H1 (cell line): ENCODE measurements at regions not wholly inside any gene's neighbourhood (a gene's known extent, or its start where the extent isn't known, plus 50 kb on each side); places are given as distances from the start of the nearest gene placed in this dataset.

Experiments
- CTCF ChIA-PET: fragments of 300-600 bp; sonication (Branson Sonifier 250); formaldehyde crosslinking; loops from one replicate; lab custom pipeline; 2021; ENCODE audit not compliant: partially characterized antibody; lab: Charles Lee
- POLR2A ChIA-PET: fragments of 300-600 bp; sonication (Branson Sonifier 250); formaldehyde crosslinking; loops from one replicate; lab custom pipeline; 2021; ENCODE audit warnings: inconsistent platforms; ENCODE audit not compliant: partially characterized antibody; lab: Charles Lee
- DNase-seq, 2 experiments: peaks; one replicate each; pipeline versions ENCODE4 v3.0.0 to v3.0.0-alpha.2; 2010 to 2022; ENCODE audit warnings: low spot score in 2 of 2, low read depth in 1 of 2, mixed read lengths in 1 of 2
- FAIRE-seq: peaks from 2 replicates; lab custom pipeline; 2011; peaks lifted over from hg19 to GRCh38; lab: Jason Lieb, UNC
- H2AFZ ChIP-seq: 2 replicates; pipeline ENCODE4 v1.8.1; 2012; ENCODE audit warnings: low read length, inconsistent platforms
- H2AK5ac ChIP-seq: 2 replicates; pipeline ENCODE4 v1.6.1; 2013; ENCODE audit warnings: low read depth, low read length
- H2BK120ac ChIP-seq: replicated peaks from 2 replicates; pipeline ENCODE3; 2013; ENCODE audit warnings: low read depth, low read length, inconsistent platforms
- H2BK12ac ChIP-seq: 2 replicates; pipeline ENCODE4 v1.6.1; 2013; ENCODE audit warnings: low read depth, low read length
- H2BK15ac ChIP-seq: 2 replicates; pipeline ENCODE4 v1.6.1; 2013; ENCODE audit warnings: low read length
- H2BK20ac ChIP-seq: 2 replicates; pipeline ENCODE4 v1.6.1; 2013; ENCODE audit warnings: low read length
- H2BK5ac ChIP-seq: 2 replicates; pipeline ENCODE4 v1.6.1; 2013; ENCODE audit warnings: low read depth, low read length
- H3K14ac ChIP-seq: 2 replicates; pipeline ENCODE4 v1.6.1; 2013; ENCODE audit warnings: inconsistent platforms; ENCODE audit not compliant: insufficient read length
- H3K18ac ChIP-seq: 2 replicates; pipeline ENCODE4 v1.6.1; 2013; ENCODE audit warnings: low read length; ENCODE audit errors: extremely low read depth
- H3K23ac ChIP-seq: 2 replicates; pipeline ENCODE4 v1.6.1; 2013; ENCODE audit warnings: inconsistent platforms; ENCODE audit not compliant: insufficient read length
- H3K23me2 ChIP-seq: 2 replicates; pipeline ENCODE4 v1.6.1; 2013; ENCODE audit warnings: low read depth, low read length
- H3K27ac ChIP-seq: 2 replicates; pipeline ENCODE4 v1.6.1; 2011; ENCODE audit warnings: low read depth, low read length, inconsistent platforms
- H3K27me3 ChIP-seq, 4 experiments: replicated peaks in 1 of 4; 1 replicate in 1 of 4; 2 replicates in 3 of 4; pipeline versions ENCODE4 v1.6.1 to v1.8.1; 2011 to 2013; ENCODE audit warnings: low read length in 3 of 4, mild to moderate bottlenecking in 3 of 4, inconsistent platforms in 2 of 4, mixed read lengths in 2 of 4, moderate library complexity in 1 of 4; ENCODE audit not compliant: control insufficient read depth in 3 of 4, insufficient read depth in 3 of 4; ENCODE audit errors: extremely low read depth in 1 of 4
- H3K36me3 ChIP-seq, 4 experiments: 2 replicates each; pipeline versions ENCODE4 v1.6.1 to v1.8.1; 2011 to 2013; ENCODE audit warnings: mild to moderate bottlenecking in 4 of 4, low read length in 3 of 4, moderate library complexity in 2 of 4, control low read depth in 1 of 4, inconsistent platforms in 1 of 4; ENCODE audit not compliant: insufficient read depth in 4 of 4, control insufficient read depth in 2 of 4
- H3K4ac ChIP-seq: replicated peaks from 2 replicates; pipeline ENCODE3; 2013; ENCODE audit warnings: low read length, low read depth, mixed read lengths, inconsistent platforms; ENCODE audit not compliant: insufficient read length
- H3K4me1 ChIP-seq, 4 experiments: replicated peaks in 1 of 4; 1 replicate in 1 of 4; 2 replicates in 3 of 4; pipeline versions ENCODE4 v1.6.1 to v1.8.1; 2011 to 2013; ENCODE audit warnings: low read length in 3 of 4, inconsistent platforms in 2 of 4, mixed read lengths in 1 of 4; ENCODE audit not compliant: insufficient read depth in 4 of 4, control insufficient read depth in 3 of 4
- H3K4me2 ChIP-seq, 2 experiments: 2 replicates each; pipeline versions ENCODE4 v1.6.1 to v1.8.1; 2011 to 2013; ENCODE audit warnings: low read depth in 2 of 2, low read length in 2 of 2, control low read depth in 1 of 2, inconsistent platforms in 1 of 2, mild to moderate bottlenecking in 1 of 2; ENCODE audit not compliant: insufficient read depth in 1 of 2
- H3K4me3 ChIP-seq, 4 experiments: fragments of 200-600, 300-600 bp in 1 of 4; sonication (generic), shearing (Covaris generic), sonication (Bioruptor Twin) in 1 of 4; 2 replicates each; pipeline versions ENCODE4 v1.5.1 to v1.8.1; 2011 to 2016; ENCODE audit warnings: low read length in 4 of 4, low read depth in 3 of 4, control low read depth in 2 of 4, inconsistent platforms in 2 of 4, mild to moderate bottlenecking in 2 of 4, mixed read lengths in 1 of 4, moderate library complexity in 1 of 4; ENCODE audit not compliant: insufficient read depth in 2 of 4; ENCODE audit errors: extremely low read depth in 1 of 4
- H3K56ac ChIP-seq: replicated peaks from 2 replicates; pipeline ENCODE3; 2013; ENCODE audit warnings: low read depth, mild to moderate bottlenecking, mixed read lengths, low read length, inconsistent platforms; ENCODE audit not compliant: insufficient read length
- H3K79me1 ChIP-seq: 2 replicates; pipeline ENCODE4 v1.6.1; 2013; ENCODE audit warnings: low read depth, low read length, control low read depth
- H3K79me2 ChIP-seq, 2 experiments: 2 replicates each; pipeline versions ENCODE4 v1.6.1 to v1.8.1; 2012 to 2013; ENCODE audit warnings: low read length in 2 of 2, mild to moderate bottlenecking in 2 of 2, inconsistent platforms in 1 of 2; ENCODE audit not compliant: insufficient read depth in 2 of 2, control insufficient read depth in 1 of 2
- H3K9ac ChIP-seq, 4 experiments: replicated peaks in 1 of 4; 1 replicate in 1 of 4; 2 replicates in 3 of 4; pipeline versions ENCODE4 v1.6.1 to v1.8.1; 2011 to 2013; ENCODE audit warnings: low read depth in 3 of 4, low read length in 3 of 4, control low read depth in 2 of 4, mild to moderate bottlenecking in 2 of 4, moderate library complexity in 2 of 4, inconsistent platforms in 1 of 4; ENCODE audit errors: extremely low read depth in 1 of 4
- H3K9me3 ChIP-seq, 2 experiments: 2 replicates each; pipeline versions ENCODE4 v1.6.1 to v1.8.1; 2012 to 2013; ENCODE audit warnings: mild to moderate bottlenecking in 2 of 2, moderate library complexity in 2 of 2, control low read depth in 1 of 2, inconsistent platforms in 1 of 2, low read depth in 1 of 2, low read length in 1 of 2, mixed read lengths in 1 of 2; ENCODE audit not compliant: insufficient read depth in 2 of 2
- H4K20me1 ChIP-seq, 2 experiments: replicated peaks in 1 of 2; 2 replicates each; pipeline versions ENCODE3 to v1.8.1; 2011 to 2013; ENCODE audit warnings: inconsistent platforms in 2 of 2, low read length in 2 of 2, mild to moderate bottlenecking in 1 of 2; ENCODE audit not compliant: insufficient read depth in 2 of 2, control insufficient read depth in 1 of 2
- H4K5ac ChIP-seq: 2 replicates; pipeline ENCODE4 v1.6.1; 2013; ENCODE audit warnings: low read length, low read depth, mixed read lengths, inconsistent platforms; ENCODE audit not compliant: insufficient read length
- H4K8ac ChIP-seq: 2 replicates; pipeline ENCODE4 v1.8.0; 2013; ENCODE audit warnings: mild to moderate bottlenecking, moderate library complexity, low read length, inconsistent platforms; ENCODE audit not compliant: insufficient read depth; ENCODE audit errors: extremely low read depth
- H4K91ac ChIP-seq: replicated peaks from 2 replicates; pipeline ENCODE3; 2013; ENCODE audit warnings: low read length, mixed read lengths, inconsistent platforms; ENCODE audit not compliant: insufficient read length
- ATF2 ChIP-seq: IDR thresholded peaks from 2 replicates; pipeline ENCODE4 v1.6.1; 2012; ENCODE audit warnings: low read length, inconsistent platforms
- ATF3 ChIP-seq: IDR thresholded peaks from 2 replicates; pipeline ENCODE4 v1.6.1; 2011; ENCODE audit warnings: low read depth, mild to moderate bottlenecking, low read length; ENCODE audit not compliant: insufficient read depth
- BACH1 ChIP-seq: IDR thresholded peaks from 2 replicates; pipeline ENCODE4 v1.6.1; 2012; ENCODE audit warnings: low read length, improper control_type of control experiment
- CREB1 ChIP-seq: IDR thresholded peaks from 2 replicates; pipeline ENCODE4 v1.6.1; 2012; ENCODE audit warnings: inconsistent platforms
- CTBP2 ChIP-seq: IDR thresholded peaks from 2 replicates; pipeline ENCODE4 v1.7.0; 2011; ENCODE audit warnings: borderline replicate concordance, mild to moderate bottlenecking, moderate library complexity, mixed read lengths, low read length; ENCODE audit not compliant: insufficient read depth, insufficient read length
- GABPA ChIP-seq: IDR thresholded peaks from 2 replicates; pipeline ENCODE4 v1.6.1; 2011; ENCODE audit warnings: mild to moderate bottlenecking, low read length, moderate library complexity, borderline replicate concordance; ENCODE audit not compliant: insufficient read depth
- KDM4A ChIP-seq: IDR thresholded peaks from one replicate; pipeline ENCODE4 v1.7.1; 2012; ENCODE audit warnings: low read depth, mild to moderate bottlenecking, moderate library complexity, low read length, inconsistent platforms; ENCODE audit not compliant: severe bottlenecking
- PHF8 ChIP-seq: fragments of 200-600 bp; sonication (generic); conservative IDR thresholded peaks from 2 replicates; pipeline ENCODE4 v1.7.1; 2012; ENCODE audit warnings: low read depth, mild to moderate bottlenecking, inconsistent platforms, low read length, moderate library complexity
- RAD21 ChIP-seq, 2 experiments: IDR thresholded peaks in 1 of 2; conservative IDR thresholded peaks in 1 of 2; 2 replicates each; pipeline ENCODE4 v1.6.1; 2011; ENCODE audit warnings: low read depth in 2 of 2, low read length in 2 of 2, improper control_type of control experiment in 1 of 2, inconsistent platforms in 1 of 2, mild to moderate bottlenecking in 1 of 2, moderate library complexity in 1 of 2
- TAF1 ChIP-seq: IDR thresholded peaks from 2 replicates; pipeline ENCODE4 v1.6.1; 2011; ENCODE audit warnings: mild to moderate bottlenecking, low read depth, low read length

GRCh38 chr9:75612205-75612604 lies 278.3 kb upstream of the PCSK5 start:
- Histone ChIP-seq H4K20me1 (no peaks in the 10 kb centered on the region), H3K14ac (no peak overlapping the region), H3K18ac (no peak overlapping the region), H3K36me3 (no peaks in the 10 kb centered on the region), H4K5ac (no peak overlapping the region), H2BK5ac (no peak overlapping the region), H3K4ac (no peak overlapping the region), H3K79me1 (no peaks in the 10 kb centered on the region), H3K4me2 (no peak overlapping the region), H2BK20ac (no peak overlapping the region), H2BK15ac (no peak overlapping the region), H3K79me2 (no peaks in the 10 kb centered on the region), H2BK12ac (no peak overlapping the region)
- ChIA-PET CTCF (interaction anchor here (0.6 to 1.1 kb wide), 6 partner anchors 11 to 394 kb away, joined by 3 to 5 read pairs (median 3); no protein-coding TSS in a partner anchor), POLR2A (no interaction called here)
- FAIRE-seq, result no peak
- TF ChIP-seq KDM4A (no peak), GABPA (no peak), ATF2 (no peak), PHF8 (no peak), BACH1 (no peak), ATF3 (no peak), TAF1 (no peak), CTBP2 (no peak), RAD21 (IDR thresholded peaks at IDR 0.05 in 1 of 2, conservative IDR thresholded peaks at IDR 0.05 in 1 of 2; ENCODE audit: low read depth in 2 of 2, low read length in 2 of 2) (no peak), CREB1 (no peak)
- TF ChIP-seq, all 59 proteins: peak for 0
- H3K56ac ChIP-seq, result no peak overlapping the region
- no peaks in the 10 kb centered on the region for H3K23me2 ChIP-seq
- no peak overlapping the region for H3K23ac ChIP-seq
- no peaks in the 10 kb centered on the region for H3K27me3 ChIP-seq
- no peak overlapping the region for H3K27ac ChIP-seq
- no peak overlapping the region for H4K8ac ChIP-seq
- H2AFZ ChIP-seq, result no peak overlapping the region
- H3K9me3 ChIP-seq, result no peaks in the 10 kb centered on the region
- no peaks in the 10 kb centered on the region for H3K4me1 ChIP-seq
- H2BK120ac ChIP-seq, result no peak overlapping the region
- H4K91ac ChIP-seq, result no peak overlapping the region
- H3K9ac ChIP-seq, result no peak overlapping the region
- no peak overlapping the region for H3K4me3 ChIP-seq
- DNase-seq, result no peak
- H2AK5ac ChIP-seq, result no peak overlapping the region
